Caco-2 (cell line): ENCODE measurements at regions not wholly inside any gene's neighbourhood (a gene's known extent, or its start where the extent isn't known, plus 50 kb on each side); places are given as distances from the start of the nearest gene placed in this dataset.
"Not testable (repeated sequence)": the region's sequence is repeated elsewhere in the genome, so short reads cannot be mapped to it uniquely, and the experiment has no call there.

Experiments
- BruUV-seq: library from RNA; stranded (reverse); fragments of 400-500 nt; replicated peaks from 2 replicates; lab custom pipeline; 2021; lab: Mats Ljungman, UMichigan
- CTCF ChIA-PET: fragments of 300-600 bp; sonication (Branson Sonifier 250); formaldehyde crosslinking; loops from one replicate; lab custom pipeline; 2022; ENCODE audit warnings: antibody characterized with exemption; lab: Charles Lee
- POLR2A ChIA-PET: fragments of 300-600 bp; sonication (Branson Sonifier 250); formaldehyde crosslinking; loops from one replicate; lab custom pipeline; 2022; ENCODE audit warnings: antibody characterized with exemption; lab: Charles Lee
- DNase-seq, 2 experiments: peaks; one replicate each; pipeline versions ENCODE4 v3.0.0 to v3.0.0-alpha.2; 2020 to 2022
- H3K27me3 ChIP-seq: replicated peaks from 2 replicates; pipeline ENCODE4 v1.6.0; 2011; ENCODE audit warnings: low read length; ENCODE audit not compliant: control insufficient read depth, insufficient read depth
- H3K36me3 ChIP-seq: 2 replicates; pipeline ENCODE4 v1.5.1; 2011; ENCODE audit warnings: low read length; ENCODE audit not compliant: control insufficient read depth, insufficient read depth
- H3K4me1 ChIP-seq: fragments of 250-450 bp; sonication (Bioruptor Pico); 2 replicates; pipeline ENCODE4 v1.5.1; 2020; ENCODE audit warnings: mild to moderate bottlenecking
- H3K4me3 ChIP-seq: 2 replicates; pipeline ENCODE4 v1.5.1; 2011; ENCODE audit warnings: low read depth, mild to moderate bottlenecking, control low read depth, low read length
- H3K9me3 ChIP-seq: fragments of 250-450 bp; sonication (Bioruptor Pico); 2 replicates; pipeline ENCODE4 v1.5.1; 2020; ENCODE audit warnings: mild to moderate bottlenecking, moderate library complexity
- H3K27ac Mint-ChIP-seq: one replicate; pipeline ENCODE4 v1.8.0; 2022; ENCODE audit warnings: mixed read lengths; ENCODE audit not compliant: unreplicated experiment
- H3K27me3 Mint-ChIP-seq: one replicate; pipeline ENCODE4 v1.8.0; 2022; ENCODE audit warnings: mixed read lengths; ENCODE audit not compliant: insufficient read depth, unreplicated experiment
- H3K36me3 Mint-ChIP-seq: one replicate; pipeline ENCODE4 v1.8.0; 2022; ENCODE audit warnings: mild to moderate bottlenecking, mixed read lengths; ENCODE audit not compliant: insufficient read depth, unreplicated experiment
- H3K4me1 Mint-ChIP-seq: one replicate; pipeline ENCODE4 v1.8.0; 2022; ENCODE audit warnings: low read depth, mixed read lengths; ENCODE audit not compliant: unreplicated experiment
- H3K4me3 Mint-ChIP-seq: one replicate; pipeline ENCODE4 v1.8.0; 2022; ENCODE audit warnings: mild to moderate bottlenecking, moderate library complexity, mixed read lengths; ENCODE audit not compliant: unreplicated experiment
- H3K9me3 Mint-ChIP-seq: one replicate; pipeline ENCODE4 v1.8.0; 2022; ENCODE audit warnings: mixed read lengths; ENCODE audit not compliant: unreplicated experiment
- CTCF ChIP-seq, 2 experiments: fragments of 200-600 bp in 1 of 2; IDR thresholded peaks; 1 replicate in 1 of 2; 2 replicates in 1 of 2; pipeline versions ENCODE4 v1.5.1 to v1.8.0; 2011 to 2022; ENCODE audit warnings: antibody characterized with exemption in 1 of 2, control low read depth in 1 of 2, inconsistent platforms in 1 of 2, low read depth in 1 of 2, low read length in 1 of 2, mild to moderate bottlenecking in 1 of 2, moderate library complexity in 1 of 2; ENCODE audit not compliant: insufficient read depth in 1 of 2, severe bottlenecking in 1 of 2, unreplicated experiment in 1 of 2
- intact Hi-C: fragments of 100-400 bp; cut with micrococcal nuclease; formaldehyde crosslinking; loops from one replicate; pipeline ENCODE4 v1.10.0; 2022; ENCODE audit not compliant: unreplicated experiment

GRCh38 chr7:1302936-1303335, 70.3 kb downstream of the UNCX start:
- no peak for TF ChIP-seq CTCF (IDR thresholded peaks at IDR 0.05; ENCODE audit: insufficient read depth in 1 of 2, low read depth in 1 of 2, low read length in 1 of 2, severe bottlenecking in 1 of 2, unreplicated experiment in 1 of 2)
- intact Hi-C loops = no loop called here
- Mint-ChIP-seq H3K4me3 (no peak overlapping the region), H3K36me3 (no peaks in the 10 kb centered on the region), H3K27ac (no peak overlapping the region), H3K4me1 (no peaks in the 10 kb centered on the region), H3K9me3 (no peaks in the 10 kb centered on the region), H3K27me3 (peaks cover 12% of the 10 kb centered on the region)
- no peak for DNase-seq
- H3K36me3 ChIP-seq = no peaks in the 10 kb centered on the region
- no peak overlapping the region for H3K4me3 ChIP-seq
- no peaks in the 10 kb centered on the region for H3K9me3 ChIP-seq
- BruUV-seq = no TSS peak
- H3K27me3 ChIP-seq = no peaks in the 10 kb centered on the region; the same call in 1 of the 2 replicates
- POLR2A ChIA-PET = no interaction called here
- CTCF ChIA-PET = no interaction called here
- no peaks in the 10 kb centered on the region for H3K4me1 ChIP-seq

GRCh38 chr7:1304011-1304410, 71.3 kb downstream of the UNCX start:
- H3K36me3 ChIP-seq, H3K9me3 Mint-ChIP-seq, POLR2A ChIA-PET, H3K36me3 Mint-ChIP-seq, H3K4me1 ChIP-seq, H3K27me3 ChIP-seq, intact Hi-C loops, H3K4me3 ChIP-seq, H3K4me3 Mint-ChIP-seq, H3K9me3 ChIP-seq, H3K4me1 Mint-ChIP-seq, CTCF ChIA-PET, BruUV-seq, H3K27ac Mint-ChIP-seq, DNase-seq: not testable (repeated sequence)
- peaks cover 12% of the 10 kb centered on the region for H3K27me3 Mint-ChIP-seq

- Histone ChIP-seq H3K4me3 (no peak overlapping the region), H3K9me3 (no peaks in the 10 kb centered on the region), H3K27me3 (no peaks in the 10 kb centered on the region), H3K4me1 (no peaks in the 10 kb centered on the region), H3K36me3 (no peaks in the 10 kb centered on the region)
- no peak overlapping the region for H3K27ac Mint-ChIP-seq
- intact Hi-C loops = no loop called here
- no TSS peak for BruUV-seq
- no peaks in the 10 kb centered on the region for H3K9me3 Mint-ChIP-seq
- no peak for DNase-seq
- ChIA-PET POLR2A (no interaction called here), CTCF (no interaction called here)
- peaks cover 12% of the 10 kb centered on the region for H3K27me3 Mint-ChIP-seq
- no peak for TF ChIP-seq CTCF (IDR thresholded peaks at IDR 0.05; ENCODE audit: insufficient read depth in 1 of 2, low read depth in 1 of 2, low read length in 1 of 2, severe bottlenecking in 1 of 2, unreplicated experiment in 1 of 2)
- H3K4me3 Mint-ChIP-seq = no peak overlapping the region
- no peaks in the 10 kb centered on the region for H3K36me3 Mint-ChIP-seq
- H3K4me1 Mint-ChIP-seq = no peaks in the 10 kb centered on the region
These were observed 73.2 kb downstream of the UNCX start for GRCh38 chr7:1305873-1306272.

GRCh38 chr7:1307828-1308227, 75.2 kb downstream of the UNCX start:
- ChIA-PET POLR2A (no interaction called here), CTCF (no interaction called here)
- intact Hi-C loops = no loop called here
- no peaks in the 10 kb centered on the region for H3K36me3 ChIP-seq
- H3K4me3 Mint-ChIP-seq = no peak overlapping the region
- H3K27ac Mint-ChIP-seq = no peak overlapping the region
- H3K9me3 ChIP-seq = no peaks in the 10 kb centered on the region
- no peaks in the 10 kb centered on the region for H3K9me3 Mint-ChIP-seq
- no peaks in the 10 kb centered on the region for H3K27me3 ChIP-seq
- no peaks in the 10 kb centered on the region for H3K36me3 Mint-ChIP-seq
- no peaks in the 10 kb centered on the region for H3K4me1 ChIP-seq
- no peaks in the 10 kb centered on the region for H3K4me1 Mint-ChIP-seq
- H3K27me3 Mint-ChIP-seq = peaks cover 12% of the 10 kb centered on the region
- no peak for TF ChIP-seq CTCF (IDR thresholded peaks at IDR 0.05; ENCODE audit: insufficient read depth in 1 of 2, low read depth in 1 of 2, low read length in 1 of 2, severe bottlenecking in 1 of 2, unreplicated experiment in 1 of 2)
- no peak for DNase-seq
- no TSS peak for BruUV-seq
- H3K4me3 ChIP-seq = no peak overlapping the region
